HG03354 (cell line): ENCODE measurements at regions not wholly inside any gene's neighbourhood (a gene's known extent, or its start where the extent isn't known, plus 50 kb on each side); places are given as distances from the start of the nearest gene placed in this dataset.

Experiments used
- ATAC-seq: cut with Tn5 transposase; IDR thresholded peaks from one replicate; pipeline ENCODE4 v1.9.1; 2021; ENCODE audit warnings: mild to moderate bottlenecking; ENCODE audit not compliant: unreplicated experiment, poor library complexity, severe bottlenecking

- no peak for ATAC-seq
These were observed 110.3 kb upstream of the SH3BP4 start for GRCh38 chr2:234841321-234842015.

GRCh38 chr2:234840336-234840735, 111.5 kb upstream of the SH3BP4 start:
- no peak for ATAC-seq

- no peak for ATAC-seq
These were observed 112.5 kb upstream of the SH3BP4 start for GRCh38 chr2:234839285-234839684.

DNA sequence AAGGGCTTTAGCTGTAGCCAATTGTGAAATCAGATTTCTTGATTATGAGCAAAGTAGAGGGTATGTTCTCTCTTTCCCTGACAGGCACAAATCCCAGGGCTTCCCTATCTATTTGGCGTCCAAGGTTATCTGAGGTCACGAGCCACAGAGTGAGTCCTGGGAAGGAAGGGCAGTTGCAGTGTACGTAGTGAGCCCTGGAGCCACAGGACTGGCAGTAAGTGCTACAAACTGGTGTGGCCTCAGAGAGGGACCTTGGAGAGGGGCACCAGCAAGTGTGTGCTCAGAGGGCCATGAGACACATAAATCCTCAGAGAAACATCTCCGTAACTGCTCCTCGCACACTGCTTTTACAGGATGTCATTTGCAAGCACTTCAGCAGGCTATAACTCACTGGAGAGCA, 115.5 kb upstream of the SH3BP4 start:
- no peak for ATAC-seq

- no peak for ATAC-seq
These were observed 116.1 kb upstream of the SH3BP4 start for GRCh38 chr2:234835738-234836137.

DNA sequence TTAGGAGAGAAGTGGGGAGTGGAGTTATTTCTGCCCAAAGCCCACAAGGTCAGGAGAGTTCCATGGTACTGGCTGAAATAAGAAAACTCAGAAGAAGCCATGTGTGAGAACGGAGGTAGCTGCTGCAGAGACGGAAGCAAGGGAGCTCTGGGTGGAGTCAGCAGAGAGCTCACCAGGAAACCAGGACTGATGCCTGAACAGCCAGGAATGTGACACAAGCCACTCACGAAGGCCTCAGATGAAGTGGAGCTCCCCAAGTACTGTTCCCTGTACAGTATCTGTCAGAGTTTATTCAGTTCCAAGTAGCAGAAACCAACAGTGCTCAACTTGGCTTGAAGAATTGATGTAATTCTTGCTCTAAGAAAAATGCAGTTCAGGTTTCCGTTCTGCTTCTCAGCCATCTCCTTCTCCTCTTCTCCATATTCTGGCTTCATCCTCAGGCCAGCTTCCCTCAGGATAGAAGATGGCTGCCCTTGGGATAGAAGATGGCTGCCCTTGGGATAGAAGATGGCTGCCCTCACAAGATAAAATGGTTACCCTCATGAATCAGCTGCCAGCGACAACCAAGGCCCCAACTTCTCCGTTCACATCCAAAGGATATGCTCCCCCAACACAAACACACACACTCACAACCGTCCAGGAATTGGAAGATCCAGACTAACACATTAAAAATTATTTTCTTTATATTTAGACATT, 117.4 kb upstream of the SH3BP4 start:
- ATAC-seq = no peak

GRCh38 chr2:234830853-234831252, 121.0 kb upstream of the SH3BP4 start:
- ATAC-seq = no peak

DNA sequence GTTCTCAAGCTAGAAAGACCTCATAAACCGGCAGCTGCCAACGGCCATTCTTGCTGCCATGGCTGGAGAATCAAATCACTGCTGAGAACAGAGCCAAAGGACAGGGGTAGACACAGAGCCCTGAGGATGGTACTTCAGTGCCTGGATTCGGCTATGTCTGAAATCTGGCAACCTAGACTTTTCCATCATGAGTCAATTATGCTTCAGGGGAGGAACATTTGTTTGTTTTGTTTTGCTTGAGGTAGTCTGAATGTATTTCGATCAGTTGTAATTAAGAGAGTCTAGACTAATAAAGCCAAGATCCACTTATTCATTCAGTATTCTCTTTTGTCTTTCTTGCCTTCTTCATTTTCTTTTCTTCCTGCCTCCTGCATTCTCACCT, 122.8 kb upstream of the SH3BP4 start:
- no peak for ATAC-seq

DNA sequence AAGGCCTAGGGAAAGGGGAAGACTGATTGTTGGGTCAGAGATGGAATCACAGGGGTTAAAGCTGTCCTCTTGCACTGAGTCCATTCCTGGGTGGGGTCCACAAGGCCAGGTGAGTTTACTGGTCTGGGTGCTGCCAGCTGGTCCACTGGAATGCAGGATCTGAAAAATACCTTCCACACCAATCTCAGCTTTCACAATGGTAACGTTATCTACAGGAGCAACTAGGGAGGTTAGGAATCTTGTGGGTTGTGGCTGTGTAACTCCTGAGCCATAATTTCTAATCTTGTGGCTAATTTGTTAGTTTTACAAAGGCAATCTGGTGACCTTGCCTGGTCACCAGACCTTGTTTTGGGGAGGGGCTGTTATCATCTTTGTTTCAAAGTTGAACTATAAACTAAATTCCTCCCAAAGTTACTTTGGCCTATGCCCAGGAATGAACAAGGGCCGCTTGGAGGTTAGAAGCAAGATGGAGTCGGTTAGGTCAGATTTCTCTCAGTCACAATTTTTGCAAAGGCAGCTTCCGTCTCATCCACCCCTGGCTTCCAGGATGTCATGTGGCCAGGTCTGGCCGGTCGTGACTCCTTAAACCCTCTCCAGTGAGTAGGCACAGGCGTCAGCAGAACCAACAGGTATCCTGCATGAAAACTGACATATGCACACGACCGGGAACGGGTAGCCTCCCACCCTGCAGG, 123.3 kb upstream of the SH3BP4 start:
- ATAC-seq = no peak

GRCh38 chr2:234827096-234827860, 124.5 kb upstream of the SH3BP4 start:
- no peak for ATAC-seq

DNA sequence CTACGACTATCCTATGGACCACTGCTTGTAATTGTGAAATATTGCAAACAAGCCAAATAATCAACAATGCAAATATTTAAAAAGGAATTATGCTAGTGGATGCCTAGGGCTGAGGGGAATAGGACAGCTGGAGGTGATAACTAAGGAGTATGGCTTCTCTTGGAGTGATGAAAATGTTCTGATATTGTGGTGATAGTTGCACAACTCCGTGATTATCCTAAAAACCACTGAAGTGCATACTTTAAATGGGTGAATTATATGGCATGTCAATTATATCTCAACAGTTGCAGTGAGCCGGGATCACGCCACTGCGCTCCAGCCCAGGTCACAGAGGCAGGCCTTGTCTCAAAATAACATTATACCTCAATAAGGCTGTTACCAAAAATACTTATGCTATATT, 125.1 kb upstream of the SH3BP4 start:
- ATAC-seq = no peak

- no peak for ATAC-seq
These were observed 126.2 kb upstream of the SH3BP4 start for GRCh38 chr2:234825616-234826015.

DNA sequence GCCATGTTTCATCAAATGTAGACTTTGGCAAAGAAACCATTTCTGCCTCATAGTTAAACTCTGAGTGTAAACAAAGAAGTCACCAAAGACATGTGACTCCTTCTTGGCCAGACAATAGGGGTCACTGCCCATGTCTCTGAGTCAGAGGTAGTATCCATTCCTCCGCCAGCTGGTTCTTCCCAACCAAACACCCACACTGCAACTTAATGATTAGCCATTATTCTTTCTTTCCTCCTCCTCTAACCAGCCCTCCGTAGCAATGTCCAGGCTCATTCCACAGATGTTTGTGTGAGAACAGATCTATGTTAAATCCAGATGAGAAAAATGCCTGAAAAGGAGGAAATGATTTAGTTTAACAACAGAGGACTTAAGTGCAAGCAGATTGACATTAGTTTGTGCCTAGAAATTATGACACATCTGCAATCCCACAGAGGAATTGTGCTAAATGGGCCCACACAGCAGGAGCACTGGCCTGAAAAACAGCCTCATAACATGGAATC, 127.9 kb upstream of the SH3BP4 start:
- ATAC-seq = no peak

- ATAC-seq = no peak
These were observed 128.5 kb upstream of the SH3BP4 start for GRCh38 chr2:234823196-234823876.

DNA sequence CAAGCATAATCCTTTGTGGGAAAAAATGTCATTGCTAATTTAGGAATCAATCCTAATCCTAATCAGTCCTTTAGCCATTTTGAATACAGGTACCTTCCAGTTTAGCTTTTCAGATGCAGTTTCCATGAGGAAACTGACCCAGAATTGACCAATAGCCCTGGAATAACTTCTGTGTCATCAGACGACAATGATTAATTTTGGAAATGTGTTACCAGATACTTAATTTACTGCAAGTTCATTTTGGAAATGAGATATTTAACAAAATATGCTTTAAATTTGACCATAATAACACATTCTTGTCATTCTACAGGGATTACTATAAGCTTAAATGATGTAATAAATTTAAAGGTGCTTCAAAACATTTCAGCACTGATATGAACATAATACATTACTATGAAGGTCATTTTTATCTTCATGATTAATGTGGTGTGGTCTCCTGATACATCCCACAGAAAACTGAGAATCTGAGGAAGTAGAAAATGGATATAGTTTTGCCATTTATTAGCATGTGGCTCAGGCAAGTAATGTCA, 129.8 kb upstream of the SH3BP4 start:
- no peak for ATAC-seq

- ATAC-seq = no peak
These were observed 132.9 kb upstream of the SH3BP4 start for GRCh38 chr2:234818937-234819336.

GRCh38 chr2:234816491-234816890, 135.3 kb upstream of the SH3BP4 start:
- ATAC-seq = no peak

DNA sequence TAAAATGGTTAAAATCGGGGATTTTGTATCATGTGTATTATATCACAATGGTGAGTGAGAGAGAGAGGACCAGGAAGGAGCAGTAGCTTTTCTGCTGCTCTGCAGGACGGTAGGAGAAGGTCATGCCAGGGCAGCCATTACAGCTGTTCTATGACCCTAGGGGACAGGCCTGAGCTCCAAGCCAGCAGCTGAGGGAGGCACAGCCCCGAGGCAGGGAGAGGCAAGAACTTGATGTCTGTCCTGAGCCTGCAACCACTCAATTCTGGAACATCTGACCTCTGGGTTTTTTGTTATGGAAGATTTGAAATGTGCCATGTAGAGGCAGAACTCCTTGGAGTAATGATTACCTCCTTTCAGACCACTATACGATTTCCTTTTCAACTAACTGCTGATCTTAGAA, 135.8 kb upstream of the SH3BP4 start:
- ATAC-seq = no peak

- ATAC-seq = no peak
These were observed 137.4 kb upstream of the SH3BP4 start for GRCh38 chr2:234814374-234814773.
